ENCODE measurements at regions not wholly inside any gene's neighbourhood (a gene's known extent, or its start where the extent isn't known, plus 50 kb on each side); places are given as distances from the start of the nearest gene placed in this dataset.

DNA sequence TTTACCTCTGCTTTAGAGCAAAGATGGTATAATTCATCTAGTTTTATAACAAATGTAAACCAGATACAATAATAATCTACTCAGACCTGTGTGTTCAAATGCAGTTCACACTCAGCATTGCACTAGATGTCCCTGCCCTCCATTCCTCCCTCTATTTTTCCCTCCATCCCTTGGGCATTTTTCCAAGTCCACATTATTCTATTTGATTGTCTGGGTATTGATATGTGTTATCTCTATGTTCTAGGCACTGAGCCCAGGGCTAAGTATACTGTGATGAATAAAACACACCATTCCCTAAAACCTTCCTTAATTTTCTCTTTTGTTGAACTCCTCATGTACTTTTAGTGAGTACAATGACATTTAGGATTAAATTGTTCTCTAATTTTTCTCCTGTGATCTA, 66.2 kb upstream of the HMCN1 start:
- no peak for TF ChIP-seq POLR2A (IDR thresholded peaks at IDR 0.05)
- TF ChIP-seq POLR2AphosphoS5 (IDR thresholded peaks at IDR 0.05): no peak
- TF ChIP-seq, protein P1, sequence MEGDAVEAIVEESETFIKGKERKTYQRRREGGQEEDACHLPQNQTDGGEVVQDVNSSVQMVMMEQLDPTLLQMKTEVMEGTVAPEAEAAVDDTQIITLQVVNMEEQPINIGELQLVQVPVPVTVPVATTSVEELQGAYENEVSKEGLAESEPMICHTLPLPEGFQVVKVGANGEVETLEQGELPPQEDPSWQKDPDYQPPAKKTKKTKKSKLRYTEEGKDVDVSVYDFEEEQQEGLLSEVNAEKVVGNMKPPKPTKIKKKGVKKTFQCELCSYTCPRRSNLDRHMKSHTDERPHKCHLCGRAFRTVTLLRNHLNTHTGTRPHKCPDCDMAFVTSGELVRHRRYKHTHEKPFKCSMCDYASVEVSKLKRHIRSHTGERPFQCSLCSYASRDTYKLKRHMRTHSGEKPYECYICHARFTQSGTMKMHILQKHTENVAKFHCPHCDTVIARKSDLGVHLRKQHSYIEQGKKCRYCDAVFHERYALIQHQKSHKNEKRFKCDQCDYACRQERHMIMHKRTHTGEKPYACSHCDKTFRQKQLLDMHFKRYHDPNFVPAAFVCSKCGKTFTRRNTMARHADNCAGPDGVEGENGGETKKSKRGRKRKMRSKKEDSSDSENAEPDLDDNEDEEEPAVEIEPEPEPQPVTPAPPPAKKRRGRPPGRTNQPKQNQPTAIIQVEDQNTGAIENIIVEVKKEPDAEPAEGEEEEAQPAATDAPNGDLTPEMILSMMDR (IDR thresholded peaks at IDR 0.05): no peak
- no peak for TF ChIP-seq EP300 (IDR thresholded peaks at IDR 0.05)

Data from sigmoid colon (tissue), 4 donors.